CD8-positive, alpha-beta memory T cell (primary cell): ENCODE measurements at regions not wholly inside any gene's neighbourhood (a gene's known extent, or its start where the extent isn't known, plus 50 kb on each side); places are given as distances from the start of the nearest gene placed in this dataset.

Experiments
- CTCF ChIA-PET: fragments of 350-600 bp; sonication (Branson Sonifier 250); formaldehyde crosslinking; loops from one replicate; lab custom pipeline; 2021; ENCODE audit warnings: antibody characterized with exemption; lab: Charles Lee
- POLR2A ChIA-PET: fragments of 350-600 bp; sonication (Branson Sonifier 250); formaldehyde crosslinking; loops from one replicate; lab custom pipeline; 2021; ENCODE audit warnings: antibody characterized with exemption; lab: Charles Lee
- DNase-seq, 5 donors: peaks; one replicate each; pipeline versions ENCODE4 v3.0.0 to v3.0.0-alpha.2; 2020 to 2022; ENCODE audit warnings: mixed read lengths in 1 of 5
- H3K27ac ChIP-seq: one replicate; pipeline ENCODE4 v1.7.0; 2013; ENCODE audit warnings: low read depth, mild to moderate bottlenecking, low read length, moderate library complexity
- H3K27me3 ChIP-seq: 2 replicates; pipeline ENCODE4 v1.7.0; 2013; ENCODE audit warnings: low read length, mild to moderate bottlenecking; ENCODE audit not compliant: insufficient read depth, poor library complexity, severe bottlenecking
- H3K36me3 ChIP-seq: 2 replicates; pipeline ENCODE4 v1.7.0; 2013; ENCODE audit warnings: mild to moderate bottlenecking, low read length, moderate library complexity; ENCODE audit not compliant: insufficient read depth
- H3K4me1 ChIP-seq: 2 replicates; pipeline ENCODE4 v1.7.0; 2013; ENCODE audit warnings: mild to moderate bottlenecking, low read length, moderate library complexity; ENCODE audit not compliant: insufficient read depth
- H3K4me3 ChIP-seq: 2 replicates; pipeline ENCODE4 v1.7.0; 2013; ENCODE audit warnings: mild to moderate bottlenecking, low read length
- H3K9me3 ChIP-seq: 2 replicates; pipeline ENCODE4 v1.7.0; 2013; ENCODE audit warnings: mild to moderate bottlenecking, low read length
- H3K27ac Mint-ChIP-seq, 8 donors: one replicate each; pipeline ENCODE4 v1.8.0; 2020 to 2021; ENCODE audit warnings: mixed read lengths in 8 of 8, mild to moderate bottlenecking in 6 of 8, inconsistent platforms in 3 of 8, moderate library complexity in 3 of 8
- H3K27me3 Mint-ChIP-seq, 2 donors: one replicate each; pipeline ENCODE4 v1.8.0; 2020 to 2021; ENCODE audit warnings: mixed read lengths in 2 of 2, mild to moderate bottlenecking in 1 of 2, moderate library complexity in 1 of 2
- H3K36me3 Mint-ChIP-seq, 3 donors: one replicate each; pipeline ENCODE4 v1.8.0; 2020 to 2021; ENCODE audit warnings: mixed read lengths in 3 of 3, inconsistent platforms in 1 of 3, mild to moderate bottlenecking in 1 of 3
- H3K4me1 Mint-ChIP-seq, 3 donors: one replicate each; pipeline ENCODE4 v1.8.0; 2020 to 2021; ENCODE audit warnings: mixed read lengths in 3 of 3, inconsistent platforms in 1 of 3, mild to moderate bottlenecking in 1 of 3
- H3K4me3 Mint-ChIP-seq, 7 donors: one replicate each; pipeline ENCODE4 v1.8.0; 2020 to 2021; ENCODE audit warnings: mixed read lengths in 7 of 7, mild to moderate bottlenecking in 6 of 7, moderate library complexity in 4 of 7, inconsistent platforms in 2 of 7
- H3K9me3 Mint-ChIP-seq, 5 donors: one replicate each; pipeline ENCODE4 v1.8.0; 2020 to 2022; ENCODE audit warnings: mixed read lengths in 5 of 5, mild to moderate bottlenecking in 3 of 5, moderate library complexity in 2 of 5, inconsistent platforms in 1 of 5

DNA sequence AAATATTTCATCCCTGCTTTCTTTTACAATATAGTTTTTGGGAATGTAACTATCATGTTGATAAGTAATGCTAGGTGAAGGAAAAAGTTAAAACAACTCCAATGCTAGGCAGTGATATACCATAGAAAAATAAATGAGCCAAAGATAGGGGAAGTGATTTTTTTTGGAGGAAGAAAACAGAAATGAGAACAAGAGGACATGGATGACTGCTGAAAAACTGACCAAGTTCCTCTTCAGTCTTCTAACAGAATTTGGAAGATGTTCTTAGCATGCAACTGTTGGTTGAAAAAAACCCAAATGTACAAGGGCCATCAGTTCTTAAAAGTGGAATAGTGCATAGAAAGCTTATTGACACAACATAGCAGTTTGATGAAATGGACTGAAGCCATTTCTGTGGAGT lies 262.5 kb upstream of the STARD13 start:
- H3K27me3 Mint-ChIP-seq, result no peaks in the 10 kb centered on the region
- CTCF ChIA-PET, result no interaction called here
- no peak overlapping the region for H3K4me3 Mint-ChIP-seq
- peaks cover 19 to 30% (median 21%) of the 10 kb centered on the region in 3 donors for H3K4me1 Mint-ChIP-seq
- Histone ChIP-seq H3K36me3 (no peaks in the 10 kb centered on the region), H3K9me3 (no peaks in the 10 kb centered on the region), H3K27ac (no peak overlapping the region), H3K27me3 (no peaks in the 10 kb centered on the region), H3K4me1 (peaks cover 16% of the 10 kb centered on the region), H3K4me3 (no peak overlapping the region)
- H3K27ac Mint-ChIP-seq, result no peak overlapping the region
- POLR2A ChIA-PET, result no interaction called here
- peaks cover 0 to 3% (median 0%) of the 10 kb centered on the region in 5 donors for H3K9me3 Mint-ChIP-seq
- H3K36me3 Mint-ChIP-seq, result peaks cover 1 to 7% (median 2%) of the 10 kb centered on the region in 3 donors
- DNase-seq, result no peak

DNA sequence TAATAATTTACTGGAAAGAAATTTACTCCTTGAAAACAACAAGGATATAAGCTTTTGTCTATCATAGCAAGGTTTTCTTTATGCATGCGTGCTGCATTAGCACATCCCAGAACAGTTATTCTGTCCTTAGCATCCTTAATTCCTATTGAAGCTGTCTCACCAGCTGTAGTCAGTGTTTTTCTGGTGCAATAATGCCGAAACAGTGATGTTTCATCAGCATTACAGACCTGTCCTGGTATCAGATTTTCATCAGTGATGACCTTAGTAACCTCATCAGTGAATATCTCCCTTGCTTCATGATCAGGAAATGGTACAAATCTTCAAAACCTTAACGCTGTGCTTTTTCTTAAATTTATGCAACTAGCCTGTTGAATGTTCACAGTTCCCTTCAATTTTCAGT lies 264.7 kb upstream of the STARD13 start:
- H3K9me3 ChIP-seq, result no peaks in the 10 kb centered on the region
- ChIA-PET CTCF (no interaction called here), POLR2A (no interaction called here)
- H3K27ac ChIP-seq, result no peak overlapping the region
- Mint-ChIP-seq H3K4me1 (peaks cover 5 to 16% (median 5%) of the 10 kb centered on the region in 3 donors), H3K36me3 (peaks cover 0 to 7% (median 1%) of the 10 kb centered on the region in 3 donors), H3K27me3 (peaks cover 0 to 1% of the 10 kb centered on the region in 2 donors), H3K27ac (no peak overlapping the region), H3K4me3 (no peak overlapping the region), H3K9me3 (peaks cover 0 to 3% (median 0%) of the 10 kb centered on the region in 5 donors)
- no peaks in the 10 kb centered on the region for H3K4me1 ChIP-seq
- no peaks in the 10 kb centered on the region for H3K27me3 ChIP-seq
- no peak overlapping the region for H3K4me3 ChIP-seq
- DNase-seq, result no peak
- H3K36me3 ChIP-seq, result no peaks in the 10 kb centered on the region

DNA sequence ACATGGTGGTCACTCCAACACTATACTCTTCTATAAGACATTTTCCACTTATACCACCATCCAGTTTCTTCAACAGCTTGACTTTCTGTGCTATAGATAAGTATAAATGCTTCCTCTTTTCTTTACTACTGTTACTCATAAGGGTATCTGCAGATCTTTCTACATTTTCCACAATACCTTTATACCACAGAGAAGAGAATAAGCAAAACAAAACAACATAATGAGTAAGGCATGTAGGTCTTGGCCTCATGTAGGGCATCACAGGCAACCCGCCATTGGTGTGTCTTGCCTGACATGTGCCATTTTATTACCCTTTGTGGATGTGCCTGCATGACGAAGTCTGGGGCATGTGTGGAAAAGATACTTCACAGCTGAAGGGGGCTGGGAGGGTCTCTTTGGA lies 265.3 kb upstream of the STARD13 start:
- H3K36me3 Mint-ChIP-seq, result peaks cover 0 to 7% (median 1%) of the 10 kb centered on the region in 3 donors
- Histone ChIP-seq H3K4me3 (no peak overlapping the region), H3K4me1 (no peaks in the 10 kb centered on the region), H3K27me3 (no peaks in the 10 kb centered on the region), H3K9me3 (no peaks in the 10 kb centered on the region), H3K36me3 (no peaks in the 10 kb centered on the region), H3K27ac (no peak overlapping the region)
- no peak for DNase-seq
- POLR2A ChIA-PET, result no interaction called here
- H3K4me1 Mint-ChIP-seq, result peaks cover 0 to 11% (median 0%) of the 10 kb centered on the region in 3 donors
- H3K27me3 Mint-ChIP-seq, result peaks cover 0 to 1% of the 10 kb centered on the region in 2 donors
- no peak overlapping the region for H3K4me3 Mint-ChIP-seq
- no peak overlapping the region for H3K27ac Mint-ChIP-seq
- CTCF ChIA-PET, result no interaction called here
- H3K9me3 Mint-ChIP-seq, result peaks cover 0 to 3% (median 0%) of the 10 kb centered on the region in 5 donors

DNA sequence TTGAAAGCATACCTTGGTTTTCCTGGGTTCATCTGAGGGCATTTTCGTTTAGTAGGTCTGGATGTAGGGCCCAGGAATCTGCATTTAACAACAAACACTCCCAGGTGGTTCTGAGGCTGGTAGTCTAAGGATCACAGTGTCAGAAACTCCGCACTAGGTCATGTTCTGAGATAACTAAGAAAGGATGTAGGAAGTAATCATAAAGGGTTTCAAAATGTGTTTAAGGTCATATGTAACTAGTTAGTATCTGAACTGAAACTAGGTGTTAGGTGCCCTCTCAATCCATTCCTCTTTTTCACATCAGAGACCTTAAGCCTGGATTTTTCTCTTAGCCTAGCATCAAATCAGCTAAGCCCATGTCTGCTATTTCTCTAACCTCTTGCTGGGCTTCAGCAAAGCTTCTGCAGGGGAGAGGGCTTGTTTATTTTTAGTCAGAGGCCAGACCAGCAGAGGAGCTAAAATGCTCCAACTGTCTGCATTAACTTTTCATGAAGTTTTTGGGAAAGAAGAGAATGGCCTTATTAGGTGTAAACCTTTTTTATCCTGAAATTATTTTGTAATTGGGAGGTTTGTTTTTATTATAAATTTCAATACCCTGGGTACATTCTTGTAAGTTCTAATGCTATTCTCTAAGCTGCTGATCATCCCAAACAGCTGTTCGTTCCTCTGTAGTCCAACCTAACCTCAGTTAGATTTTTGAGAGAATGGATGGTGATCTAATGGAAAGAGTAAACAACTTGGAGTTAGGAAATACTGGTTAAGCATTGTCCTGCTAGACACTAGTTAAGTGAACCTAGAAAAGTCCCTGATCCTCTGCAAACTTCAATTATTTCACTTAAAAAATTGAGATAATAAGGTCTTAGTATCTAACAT lies 262.8 kb upstream of the RFC3 start:
- CTCF ChIA-PET, result no interaction called here
- Mint-ChIP-seq H3K27ac (no peak overlapping the region), H3K27me3 (peaks cover 4% of the 10 kb centered on the region in 2 donors), H3K4me3 (no peak overlapping the region), H3K4me1 (peaks cover 0 to 3% (median 0%) of the 10 kb centered on the region in 3 donors), H3K36me3 (peaks cover 0 to 11% (median 0%) of the 10 kb centered on the region in 3 donors), H3K9me3 (peaks cover 0 to 3% (median 0%) of the 10 kb centered on the region in 5 donors)
- no peak for DNase-seq
- no peaks in the 10 kb centered on the region for H3K9me3 ChIP-seq
- H3K4me1 ChIP-seq, result no peaks in the 10 kb centered on the region
- H3K27me3 ChIP-seq, result no peaks in the 10 kb centered on the region
- no peak overlapping the region for H3K27ac ChIP-seq
- POLR2A ChIA-PET, result no interaction called here
- H3K36me3 ChIP-seq, result no peaks in the 10 kb centered on the region
- H3K4me3 ChIP-seq, result no peak overlapping the region

DNA sequence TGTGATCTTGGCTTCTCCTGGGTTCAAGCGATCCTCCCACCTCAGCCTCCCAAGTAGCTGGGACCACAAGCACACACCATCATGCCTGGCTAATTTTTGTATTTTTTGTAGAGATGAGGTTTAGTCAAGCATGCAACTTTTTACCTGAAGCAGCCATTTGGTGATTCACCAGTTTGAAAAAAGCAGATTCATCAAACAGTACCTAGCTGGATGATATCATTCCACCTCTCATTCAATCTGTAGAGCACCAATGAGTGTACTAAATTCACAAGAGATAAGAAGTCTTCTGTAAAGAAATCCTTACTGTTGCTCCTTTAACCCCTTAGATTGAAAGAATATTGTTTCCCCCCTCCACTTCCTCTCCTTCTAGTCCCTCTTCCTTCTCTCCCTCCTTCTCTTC lies 261.1 kb upstream of the RFC3 start:
- Mint-ChIP-seq H3K36me3 (peaks cover 0 to 10% (median 0%) of the 10 kb centered on the region in 3 donors), H3K27ac (no peak overlapping the region)
- POLR2A ChIA-PET, result no interaction called here

DNA sequence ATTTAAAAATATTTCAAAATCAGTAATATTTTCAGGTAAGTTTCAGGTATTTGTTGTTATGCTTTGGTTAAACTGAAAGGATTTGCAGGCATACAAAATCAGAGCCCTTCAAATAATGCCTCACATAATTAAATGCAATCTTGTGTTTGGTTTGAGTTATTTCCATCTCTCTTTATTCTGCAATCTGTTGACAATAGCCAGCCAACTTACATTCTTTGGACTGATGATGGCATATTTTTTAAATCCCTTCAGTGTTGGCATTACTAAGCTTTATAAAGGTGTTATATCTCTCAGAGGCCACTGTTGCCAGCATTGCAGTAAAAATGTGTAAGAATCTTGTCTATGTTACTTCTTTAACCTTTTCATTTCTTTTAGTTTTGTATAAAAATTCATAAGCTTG lies 257.2 kb upstream of the RFC3 start:
- H3K27ac ChIP-seq, result no peak overlapping the region
- CTCF ChIA-PET, result no interaction called here
- no peaks in the 10 kb centered on the region for H3K27me3 ChIP-seq
- H3K4me1 Mint-ChIP-seq, result no peaks in the 10 kb centered on the region
- POLR2A ChIA-PET, result no interaction called here
- H3K9me3 ChIP-seq, result no peaks in the 10 kb centered on the region
- no peak overlapping the region for H3K4me3 Mint-ChIP-seq
- H3K36me3 ChIP-seq, result no peaks in the 10 kb centered on the region
- H3K27ac Mint-ChIP-seq, result no peak overlapping the region
- DNase-seq, result no peak
- H3K9me3 Mint-ChIP-seq, result no peaks in the 10 kb centered on the region
- peaks cover 0 to 10% (median 0%) of the 10 kb centered on the region in 3 donors for H3K36me3 Mint-ChIP-seq
- H3K27me3 Mint-ChIP-seq, result peaks cover 2 to 9% of the 10 kb centered on the region in 2 donors
- H3K4me1 ChIP-seq, result no peaks in the 10 kb centered on the region
- H3K4me3 ChIP-seq, result no peak overlapping the region

More for the DNA sequence above, 261.1 kb upstream of the RFC3 start:
- H3K27ac ChIP-seq, result no peak overlapping the region
- H3K27me3 ChIP-seq, result no peaks in the 10 kb centered on the region
- H3K36me3 ChIP-seq, result no peaks in the 10 kb centered on the region
- H3K9me3 ChIP-seq, result no peaks in the 10 kb centered on the region
- no peaks in the 10 kb centered on the region for H3K9me3 Mint-ChIP-seq
- H3K4me1 ChIP-seq, result no peaks in the 10 kb centered on the region
- CTCF ChIA-PET, result no interaction called here
- no peak overlapping the region for H3K4me3 ChIP-seq
- H3K4me1 Mint-ChIP-seq, result peaks cover 0 to 3% (median 0%) of the 10 kb centered on the region in 3 donors
- no peak overlapping the region for H3K4me3 Mint-ChIP-seq
- no peak for DNase-seq
- H3K27me3 Mint-ChIP-seq, result peaks cover 4% of the 10 kb centered on the region in 2 donors

DNA sequence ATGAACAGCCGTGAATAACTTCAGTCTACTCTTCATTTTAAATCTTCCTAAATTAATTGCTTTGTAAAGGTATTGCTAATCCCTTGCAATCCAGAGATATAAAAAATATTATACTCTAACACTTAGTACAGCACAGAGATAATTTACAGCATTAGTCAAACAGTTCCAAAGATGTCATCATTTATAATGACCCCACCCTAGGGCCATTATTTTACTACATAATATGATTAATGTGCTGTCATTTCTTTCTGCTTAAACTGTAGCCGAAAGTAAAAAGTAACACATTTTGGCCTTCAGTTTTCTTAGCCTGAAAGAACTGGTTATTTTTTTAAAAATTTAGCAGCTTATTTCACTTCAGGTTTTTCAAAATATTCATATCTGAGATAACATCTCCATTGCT lies 256.3 kb upstream of the RFC3 start:
- Mint-ChIP-seq H3K4me1 (no peaks in the 10 kb centered on the region), H3K4me3 (no peak overlapping the region), H3K27ac (no peak overlapping the region), H3K9me3 (no peaks in the 10 kb centered on the region), H3K36me3 (peaks cover 0 to 10% (median 0%) of the 10 kb centered on the region in 3 donors), H3K27me3 (peaks cover 2 to 9% of the 10 kb centered on the region in 2 donors)
- H3K9me3 ChIP-seq, result no peaks in the 10 kb centered on the region
- H3K27me3 ChIP-seq, result no peaks in the 10 kb centered on the region
- H3K4me3 ChIP-seq, result no peak overlapping the region
- ChIA-PET CTCF (no interaction called here), POLR2A (no interaction called here)
- H3K4me1 ChIP-seq, result no peaks in the 10 kb centered on the region
- no peak overlapping the region for H3K27ac ChIP-seq
- DNase-seq, result no peak
- no peaks in the 10 kb centered on the region for H3K36me3 ChIP-seq

DNA sequence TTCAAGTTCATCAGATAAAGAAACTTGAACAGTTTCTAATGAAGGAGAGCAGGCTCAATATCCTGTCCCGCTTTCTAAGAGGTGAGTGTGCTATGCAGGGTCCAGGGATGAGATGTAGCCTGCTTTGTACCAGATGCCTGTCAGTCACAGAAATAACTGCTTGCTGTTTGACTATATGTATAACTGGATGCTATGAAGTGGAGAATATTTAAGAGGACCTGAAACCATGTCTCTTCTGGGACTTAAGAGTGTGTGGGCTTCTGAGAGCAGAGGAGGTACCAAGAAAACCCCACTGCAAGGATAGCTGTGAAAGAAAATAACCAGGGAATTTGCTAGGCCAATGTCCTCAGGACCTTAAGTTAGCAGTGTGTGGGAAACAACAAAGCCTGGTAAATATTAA lies 246.3 kb upstream of the RFC3 start:
- Histone ChIP-seq H3K4me1 (no peaks in the 10 kb centered on the region), H3K36me3 (no peaks in the 10 kb centered on the region), H3K27me3 (no peaks in the 10 kb centered on the region), H3K27ac (no peak overlapping the region), H3K9me3 (no peaks in the 10 kb centered on the region), H3K4me3 (no peak overlapping the region)
- ChIA-PET POLR2A (no interaction called here), CTCF (no interaction called here)
- H3K9me3 Mint-ChIP-seq, result peaks cover 0 to 2% (median 0%) of the 10 kb centered on the region in 5 donors
- no peak for DNase-seq
- H3K27me3 Mint-ChIP-seq, result peaks cover 0 to 5% of the 10 kb centered on the region in 2 donors
- H3K27ac Mint-ChIP-seq, result no peak overlapping the region
- H3K4me3 Mint-ChIP-seq, result no peak overlapping the region
- peaks cover 0 to 4% (median 0%) of the 10 kb centered on the region in 3 donors for H3K4me1 Mint-ChIP-seq
- peaks cover 0 to 1% (median 0%) of the 10 kb centered on the region in 3 donors for H3K36me3 Mint-ChIP-seq
